K562 (cell line): ENCODE measurements at regions not wholly inside any gene's neighbourhood (a gene's known extent, or its start where the extent isn't known, plus 50 kb on each side); places are given as distances from the start of the nearest gene placed in this dataset.

Source experiments
- ATAC-seq: fragments of 200-7000 bp; cut with Tn5 transposase; 3 replicates; pipeline ENCODE4 v1.9.1; 2020; ENCODE audit warnings: moderate library complexity
- BruUV-seq: library from RNA; stranded (reverse); fragments of 400-500 nt; replicated peaks from 2 replicates; lab custom pipeline; 2021; lab: Mats Ljungman, UMichigan
- CTCF ChIA-PET: fragments of 300-600 bp; formaldehyde crosslinking; extraction: SDS; loops from one replicate; lab custom pipeline; 2021; ENCODE audit warnings: low intra/inter-chr PET ratio; lab: Yijun Ruan, JAX
- POLR2A ChIA-PET: fragments of 300-600, 350-650 bp; sonication (Branson Sonifier 250); formaldehyde crosslinking; extraction: SDS; loops from one replicate; lab custom pipeline; 2021; ENCODE audit warnings: antibody characterized with exemption, inconsistent platforms; lab: Yijun Ruan, JAX
- DNase-seq, 4 experiments: peaks; one replicate each; pipeline versions ENCODE4 v3.0.0 to v3.0.0-alpha.2; 2011 to 2018; ENCODE audit warnings: low spot score in 3 of 4, mixed read lengths in 3 of 4; ENCODE audit errors: extremely low read depth in 1 of 4
- FAIRE-seq: peaks from 2 replicates; lab custom pipeline; 2011; peaks lifted over from hg19 to GRCh38; lab: Jason Lieb, UNC
- H2AFZ ChIP-seq: 2 replicates; pipeline ENCODE4 v1.6.0; 2011; ENCODE audit warnings: low read depth, low read length, control low read depth, inconsistent platforms
- H3K27ac ChIP-seq: fragments of 200-600 bp; 3 replicates; pipeline ENCODE4 v1.8.0; 2011; ENCODE audit warnings: low read depth, mild to moderate bottlenecking, control low read depth, inconsistent platforms, low read length, moderate library complexity, mixed read lengths; ENCODE audit errors: extremely low read depth
- H3K27me3 ChIP-seq, 2 experiments: fragments of 300-600 bp in 1 of 2; 2 replicates in 1 of 2; 3 replicates in 1 of 2; pipeline versions ENCODE4 v1.6.0 to v1.8.0; 2011; ENCODE audit warnings: inconsistent platforms in 2 of 2, low read length in 2 of 2, mild to moderate bottlenecking in 1 of 2, mixed read lengths in 1 of 2, moderate library complexity in 1 of 2; ENCODE audit not compliant: control insufficient read depth in 2 of 2, insufficient read depth in 2 of 2
- H3K36me3 ChIP-seq: fragments of 300-600 bp; 3 replicates; pipeline ENCODE4 v1.8.0; 2011; ENCODE audit warnings: mild to moderate bottlenecking, low read length, inconsistent platforms; ENCODE audit not compliant: control insufficient read depth, insufficient read depth
- H3K4me1 ChIP-seq, 2 experiments: fragments of 200-600 bp in 1 of 2; replicated peaks in 1 of 2; 2 replicates in 1 of 2; 3 replicates in 1 of 2; pipeline versions ENCODE4 v1.5.1 to v1.8.0; 2011; ENCODE audit warnings: inconsistent platforms in 2 of 2, low read length in 2 of 2, mild to moderate bottlenecking in 1 of 2, mixed read lengths in 1 of 2, moderate library complexity in 1 of 2; ENCODE audit not compliant: control insufficient read depth in 2 of 2, insufficient read depth in 2 of 2
- H3K4me2 ChIP-seq: 2 replicates; pipeline ENCODE4 v1.6.1; 2011; ENCODE audit warnings: low read length, control low read depth, inconsistent platforms, mixed read lengths; ENCODE audit not compliant: insufficient read depth
- H3K4me3 ChIP-seq: fragments of 200-600 bp; sonication (generic), shearing (Covaris generic); 2 replicates; pipeline ENCODE4 v1.5.1; 2016; ENCODE audit warnings: control low read depth, inconsistent platforms
- H3K79me2 ChIP-seq: fragments of 200-600 bp; 3 replicates; pipeline ENCODE4 v1.8.0; 2011; ENCODE audit warnings: low read length, inconsistent platforms; ENCODE audit not compliant: control insufficient read depth, insufficient read depth
- H3K9ac ChIP-seq, 2 experiments: 2 replicates each; pipeline versions ENCODE4 v1.6.0 to v1.6.1; 2011; ENCODE audit warnings: low read depth in 2 of 2, low read length in 2 of 2, control low read depth in 1 of 2, inconsistent platforms in 1 of 2, mild to moderate bottlenecking in 1 of 2, mixed read lengths in 1 of 2; ENCODE audit not compliant: insufficient read depth in 1 of 2
- H3K9me1 ChIP-seq: one replicate; pipeline ENCODE4 v1.6.0; 2011; ENCODE audit warnings: inconsistent platforms, mild to moderate bottlenecking, low read length, moderate library complexity; ENCODE audit not compliant: control insufficient read depth, insufficient read depth
- H3K9me3 ChIP-seq: replicated peaks from 2 replicates; pipeline ENCODE4 v1.5.1; 2011; ENCODE audit warnings: low read depth, low read length, inconsistent platforms; ENCODE audit not compliant: control insufficient read depth, insufficient read depth
- H4K20me1 ChIP-seq: replicated peaks from 2 replicates; pipeline ENCODE4 v1.6.1; 2011; ENCODE audit warnings: low read length, inconsistent platforms, mixed read lengths; ENCODE audit not compliant: control insufficient read depth, insufficient read depth
- BRD4 ChIP-seq: fragments of 200-600 bp; sonication (generic); IDR thresholded peaks from 2 replicates; pipeline ENCODE4 v1.6.1; 2017; ENCODE audit warnings: inconsistent platforms
- EHMT2 ChIP-seq: fragments of 450-650 bp; IDR thresholded peaks from 2 replicates; pipeline ENCODE4 v1.6.1; 2018; ENCODE audit warnings: antibody characterized with exemption
- ERF ChIP-seq: fragments of 450-650 bp; formaldehyde crosslinking; IDR thresholded peaks from 2 replicates; pipeline ENCODE4 v1.4.0; 2020; ENCODE audit warnings: mild to moderate bottlenecking, mixed read lengths
- SETDB1 ChIP-seq: IDR thresholded peaks from one replicate; pipeline ENCODE4 v1.6.1; 2012; ENCODE audit warnings: low read length, control low read depth, inconsistent platforms
- SMARCB1 ChIP-seq: IDR thresholded peaks from 2 replicates; pipeline ENCODE4 v1.6.1; 2011; ENCODE audit warnings: improper control_type of control experiment, low read depth; ENCODE audit not compliant: insufficient read length
- SRF ChIP-seq, 2 experiments: fragments of 250-450, 450-650 bp in 1 of 2; sonication (Bioruptor Pico) in 1 of 2; sonication (generic) in 1 of 2; formaldehyde crosslinking; IDR thresholded peaks; 2 replicates each; pipeline versions ENCODE4 v1.5.0 to v1.5.1; 2020 to 2022; ENCODE audit warnings: mild to moderate bottlenecking in 1 of 2, missing genetic modification reagents in 1 of 2
- TBP ChIP-seq: optimal IDR thresholded peaks from 2 replicates; pipeline ENCODE3; 2011; ENCODE audit warnings: low read depth, low read length, improper control_type of control experiment
- ZNF174 ChIP-seq: fragments of 250-450 bp; sonication (Bioruptor Pico); IDR thresholded peaks from 2 replicates; pipeline ENCODE4 v1.4.0; 2020; ENCODE audit warnings: mild to moderate bottlenecking
- ZNF175 ChIP-seq: fragments of 200-800 bp; sonication (Bioruptor generic); IDR thresholded peaks from 2 replicates; pipeline ENCODE4 v1.6.1; 2016; ENCODE audit warnings: low read depth, mild to moderate bottlenecking, missing genetic modification characterization, missing compliant biosample characterization
- ZZZ3 ChIP-seq: fragments of 450-650 bp; IDR thresholded peaks from 2 replicates; pipeline ENCODE4 v1.6.1; 2016; ENCODE audit warnings: antibody characterized with exemption, mild to moderate bottlenecking, moderate library complexity
- WGBS: fragments of 100-300 bp; shearing (Covaris generic); methylation state at CpG from one replicate; pipeline ENCODE4 v1.1.6; 2016; ENCODE audit warnings: low coverage, mixed read lengths; ENCODE audit not compliant: insufficient coverage; ENCODE audit errors: missing lambda C conversion rate; 5-methylcytosine and 5-hydroxymethylcytosine counted together
- in situ Hi-C: fragments of 300-500 bp; cut with MboI; formaldehyde crosslinking; loops from 4 replicates; pipeline ENCODE4 v1.15.0; 2018; ENCODE audit warnings: inconsistent platforms, mixed read lengths
- intact Hi-C: fragments of 100-400 bp; cut with micrococcal nuclease; formaldehyde crosslinking; loops from 2 replicates; pipeline ENCODE4 v1.14.2; 2022
- TF ChIP-seq, protein P1 (sequence below): fragments of 450-650 bp; IDR thresholded peaks from 2 replicates; pipeline ENCODE4 v1.6.1; 2018; ENCODE audit not compliant: partially characterized antibody
- TF ChIP-seq, protein P2 (sequence below): sonication (generic); formaldehyde crosslinking; IDR thresholded peaks from 2 replicates; pipeline ENCODE4 v1.9.0; 2022; ENCODE audit warnings: mild to moderate bottlenecking, missing genetic modification reagents
- TF ChIP-seq, protein P3 (sequence below), 2 experiments: IDR thresholded peaks; 2 replicates each; pipeline ENCODE4 v1.6.1; 2012; ENCODE audit warnings: improper control_type of control experiment in 2 of 2, low read depth in 2 of 2, low read length in 2 of 2, borderline replicate concordance in 1 of 2

DNA sequence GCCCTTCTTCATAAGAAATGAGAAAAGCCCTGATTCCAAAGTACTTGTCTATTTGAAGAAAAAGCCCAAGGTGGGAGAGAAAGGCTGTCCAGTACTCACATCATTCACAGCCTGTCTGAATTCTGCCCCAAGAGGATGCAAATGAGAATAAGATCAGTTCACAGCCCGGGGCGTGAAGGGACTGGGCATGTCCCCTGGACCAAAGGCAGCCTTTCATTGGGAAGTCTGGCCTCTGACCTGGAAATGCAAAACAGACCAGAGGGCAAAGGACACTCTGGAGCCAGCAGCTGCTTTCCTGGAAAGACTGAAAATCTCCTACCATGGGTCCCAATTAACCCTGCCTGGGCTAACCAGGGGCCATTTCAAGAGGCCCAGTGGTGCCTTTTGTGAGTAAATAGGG lies 191.2 kb upstream of the PELI2 start (continued):
- TF ChIP-seq, protein P1, sequence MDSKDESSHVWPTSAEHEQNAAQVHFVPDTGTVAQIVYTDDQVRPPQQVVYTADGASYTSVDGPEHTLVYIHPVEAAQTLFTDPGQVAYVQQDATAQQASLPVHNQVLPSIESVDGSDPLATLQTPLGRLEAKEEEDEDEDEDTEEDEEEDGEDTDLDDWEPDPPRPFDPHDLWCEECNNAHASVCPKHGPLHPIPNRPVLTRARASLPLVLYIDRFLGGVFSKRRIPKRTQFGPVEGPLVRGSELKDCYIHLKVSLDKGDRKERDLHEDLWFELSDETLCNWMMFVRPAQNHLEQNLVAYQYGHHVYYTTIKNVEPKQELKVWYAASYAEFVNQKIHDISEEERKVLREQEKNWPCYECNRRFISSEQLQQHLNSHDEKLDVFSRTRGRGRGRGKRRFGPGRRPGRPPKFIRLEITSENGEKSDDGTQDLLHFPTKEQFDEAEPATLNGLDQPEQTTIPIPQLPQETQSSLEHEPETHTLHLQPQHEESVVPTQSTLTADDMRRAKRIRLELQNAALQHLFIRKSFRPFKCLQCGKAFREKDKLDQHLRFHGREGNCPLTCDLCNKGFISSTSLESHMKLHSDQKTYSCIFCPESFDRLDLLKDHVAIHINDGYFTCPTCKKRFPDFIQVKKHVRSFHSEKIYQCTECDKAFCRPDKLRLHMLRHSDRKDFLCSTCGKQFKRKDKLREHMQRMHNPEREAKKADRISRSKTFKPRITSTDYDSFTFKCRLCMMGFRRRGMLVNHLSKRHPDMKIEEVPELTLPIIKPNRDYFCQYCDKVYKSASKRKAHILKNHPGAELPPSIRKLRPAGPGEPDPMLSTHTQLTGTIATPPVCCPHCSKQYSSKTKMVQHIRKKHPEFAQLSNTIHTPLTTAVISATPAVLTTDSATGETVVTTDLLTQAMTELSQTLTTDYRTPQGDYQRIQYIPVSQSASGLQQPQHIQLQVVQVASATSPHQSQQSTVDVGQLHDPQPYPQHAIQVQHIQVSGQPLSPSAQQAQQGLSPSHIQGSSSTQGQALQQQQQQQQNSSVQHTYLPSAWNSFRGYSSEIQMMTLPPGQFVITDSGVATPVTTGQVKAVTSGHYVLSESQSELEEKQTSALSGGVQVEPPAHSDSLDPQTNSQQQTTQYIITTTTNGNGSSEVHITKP: no peak
- TF ChIP-seq EHMT2: no peak
- TF ChIP-seq, all 486 proteins: peak for 0

DNA sequence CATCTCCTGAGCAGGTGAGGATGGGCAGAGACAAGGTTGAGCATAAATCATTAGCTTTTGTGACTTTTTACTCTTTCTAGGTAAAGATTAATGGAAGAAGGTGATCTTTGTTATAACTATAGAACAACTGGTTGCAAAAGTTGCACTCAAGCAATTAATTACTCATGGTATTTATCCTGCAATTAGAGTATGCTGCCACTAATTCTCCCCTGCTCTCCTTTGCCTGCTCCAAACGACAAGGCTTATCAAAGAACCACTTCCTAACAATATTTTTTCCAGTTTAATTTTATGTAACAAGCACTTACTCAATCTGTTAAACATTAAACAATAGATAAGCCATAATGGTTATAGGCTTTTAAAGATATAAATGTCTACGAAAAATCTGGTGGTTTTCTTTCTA lies 189.9 kb upstream of the PELI2 start:
- BruUV-seq: no TSS peak
- Histone ChIP-seq H3K27ac (no peak overlapping the region), H3K4me2 (no peak overlapping the region), H3K36me3 (no peaks in the 10 kb centered on the region), H3K9ac (no peak overlapping the region), H2AFZ (no peak overlapping the region), H4K20me1 (no peaks in the 10 kb centered on the region), H3K9me1 (no peaks in the 10 kb centered on the region), H3K27me3 (no peaks in the 10 kb centered on the region), H3K9me3 (no peaks in the 10 kb centered on the region), H3K79me2 (no peaks in the 10 kb centered on the region), H3K4me1 (no peaks in the 10 kb centered on the region; a peak in 1 of 5 replicates), H3K4me3 (no peak overlapping the region)
- TF ChIP-seq TBP (no peak), SETDB1 (no peak), ZNF175 (no peak), SMARCB1 (no peak), ERF (no peak), ZNF174 (no peak), ZZZ3 (no peak), SRF (CRISPR knock-in tag; IDR thresholded peaks at IDR 0.05) (no peak), BRD4 (no peak)
- TF ChIP-seq, protein P2, sequence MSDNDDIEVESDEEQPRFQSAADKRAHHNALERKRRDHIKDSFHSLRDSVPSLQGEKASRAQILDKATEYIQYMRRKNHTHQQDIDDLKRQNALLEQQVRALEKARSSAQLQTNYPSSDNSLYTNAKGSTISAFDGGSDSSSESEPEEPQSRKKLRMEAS (CRISPR knock-in tag): no peak
- TF ChIP-seq, protein P3, sequence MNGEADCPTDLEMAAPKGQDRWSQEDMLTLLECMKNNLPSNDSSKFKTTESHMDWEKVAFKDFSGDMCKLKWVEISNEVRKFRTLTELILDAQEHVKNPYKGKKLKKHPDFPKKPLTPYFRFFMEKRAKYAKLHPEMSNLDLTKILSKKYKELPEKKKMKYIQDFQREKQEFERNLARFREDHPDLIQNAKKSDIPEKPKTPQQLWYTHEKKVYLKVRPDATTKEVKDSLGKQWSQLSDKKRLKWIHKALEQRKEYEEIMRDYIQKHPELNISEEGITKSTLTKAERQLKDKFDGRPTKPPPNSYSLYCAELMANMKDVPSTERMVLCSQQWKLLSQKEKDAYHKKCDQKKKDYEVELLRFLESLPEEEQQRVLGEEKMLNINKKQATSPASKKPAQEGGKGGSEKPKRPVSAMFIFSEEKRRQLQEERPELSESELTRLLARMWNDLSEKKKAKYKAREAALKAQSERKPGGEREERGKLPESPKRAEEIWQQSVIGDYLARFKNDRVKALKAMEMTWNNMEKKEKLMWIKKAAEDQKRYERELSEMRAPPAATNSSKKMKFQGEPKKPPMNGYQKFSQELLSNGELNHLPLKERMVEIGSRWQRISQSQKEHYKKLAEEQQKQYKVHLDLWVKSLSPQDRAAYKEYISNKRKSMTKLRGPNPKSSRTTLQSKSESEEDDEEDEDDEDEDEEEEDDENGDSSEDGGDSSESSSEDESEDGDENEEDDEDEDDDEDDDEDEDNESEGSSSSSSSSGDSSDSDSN (IDR thresholded peaks at IDR 0.05; ENCODE audit: borderline replicate concordance in 1 of 2, low read depth in 2 of 2, low read length in 2 of 2): no peak
- in situ Hi-C loops (no loop called here), intact Hi-C loops (no loop called here)
- CTCF ChIA-PET: no interaction called here
- WGBS: 4% methylated on average over 2 of the region's 2 CpGs
- ATAC-seq (no peak), FAIRE-seq (no peak), DNase-seq (no peak)
- POLR2A ChIA-PET: no interaction called here
